ENCODE measurements at regions not wholly inside any gene's neighbourhood (a gene's known extent, or its start where the extent isn't known, plus 50 kb on each side); places are given as distances from the start of the nearest gene placed in this dataset.

DNA sequence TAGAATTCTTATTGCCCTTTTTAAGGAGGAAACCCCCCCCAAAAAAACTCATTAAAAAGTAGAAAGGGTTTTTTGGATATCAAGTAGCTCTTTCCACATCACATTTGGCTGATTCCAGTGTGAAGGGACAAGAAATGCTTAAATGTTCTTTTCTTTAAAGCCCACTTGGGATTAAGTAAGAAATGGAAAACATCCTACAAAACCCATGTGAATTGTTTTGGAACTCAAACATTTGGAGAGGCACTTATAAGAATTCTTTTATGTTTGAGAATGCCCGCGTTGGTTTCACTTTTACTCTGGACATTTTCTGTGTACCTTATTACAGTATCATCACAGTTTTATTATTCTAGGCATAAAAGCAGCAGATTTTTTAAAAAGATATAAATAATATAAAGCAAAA lies 301.1 kb upstream of the ACTBL2 start:
- no peak overlapping the region for H3K4me2 ChIP-seq (ENCODE audit: low read length)
- no peaks in the 10 kb centered on the region for H4K20me1 ChIP-seq (ENCODE audit: insufficient read depth, low read length)
- H3K9ac ChIP-seq (ENCODE audit: low read length), result no peak overlapping the region
- H3K4me3 ChIP-seq (ENCODE audit: low read depth, low read length, poor library complexity, severe bottlenecking), result no peak overlapping the region
- no peak overlapping the region for H3K27ac ChIP-seq (ENCODE audit: low read depth, low read length, poor library complexity, severe bottlenecking)
- H3K4me1 ChIP-seq (ENCODE audit: insufficient read depth, low read length, severe bottlenecking), result no peaks in the 10 kb centered on the region
- no peaks in the 10 kb centered on the region for H3K9me2 ChIP-seq (ENCODE audit: low read depth, low read length)
- H2AFZ ChIP-seq (ENCODE audit: low read length), result no peak overlapping the region
- H3F3A ChIP-seq (ENCODE audit: insufficient read depth, low read length), result no peaks in the 10 kb centered on the region
- no peaks in the 10 kb centered on the region for H3K79me2 ChIP-seq (ENCODE audit: insufficient read depth, low read length)
- no peaks in the 10 kb centered on the region for H3K9me3 ChIP-seq (ENCODE audit: low read length)
- no peaks in the 10 kb centered on the region for H3K27me3 ChIP-seq (ENCODE audit: insufficient read depth, low read length)
- no peaks in the 10 kb centered on the region for H3K36me3 ChIP-seq (ENCODE audit: insufficient read depth, low read length)
- TF ChIP-seq CTCF (IDR thresholded peaks at IDR 0.05; ENCODE audit: low read length) (no peak), EZH2 (IDR thresholded peaks at IDR 0.05; ENCODE audit: borderline replicate concordance, low read length) (no peak)

GRCh38 chr5:57780961-57781325 lies 298.3 kb upstream of the ACTBL2 start:
- Histone ChIP-seq H3K79me2 (ENCODE audit: insufficient read depth, low read length) (no peaks in the 10 kb centered on the region), H4K20me1 (ENCODE audit: insufficient read depth, low read length) (no peaks in the 10 kb centered on the region), H3K27me3 (ENCODE audit: insufficient read depth, low read length) (no peaks in the 10 kb centered on the region), H3K9me3 (ENCODE audit: low read length) (no peaks in the 10 kb centered on the region), H3K4me3 (ENCODE audit: low read depth, low read length, poor library complexity, severe bottlenecking) (no peak overlapping the region), H3F3A (ENCODE audit: insufficient read depth, low read length) (no peaks in the 10 kb centered on the region), H3K27ac (ENCODE audit: low read depth, low read length, poor library complexity, severe bottlenecking) (no peak overlapping the region), H3K4me2 (ENCODE audit: low read length) (no peak overlapping the region), H3K9ac (ENCODE audit: low read length) (no peak overlapping the region), H3K9me2 (ENCODE audit: low read depth, low read length) (no peaks in the 10 kb centered on the region), H2AFZ (ENCODE audit: low read length) (no peak overlapping the region), H3K4me1 (ENCODE audit: insufficient read depth, low read length, severe bottlenecking) (no peaks in the 10 kb centered on the region), H3K36me3 (ENCODE audit: insufficient read depth, low read length) (no peaks in the 10 kb centered on the region)
- TF ChIP-seq EZH2 (IDR thresholded peaks at IDR 0.05; ENCODE audit: borderline replicate concordance, low read length) (no peak), CTCF (IDR thresholded peaks at IDR 0.05; ENCODE audit: low read length) (no peak)

DNA sequence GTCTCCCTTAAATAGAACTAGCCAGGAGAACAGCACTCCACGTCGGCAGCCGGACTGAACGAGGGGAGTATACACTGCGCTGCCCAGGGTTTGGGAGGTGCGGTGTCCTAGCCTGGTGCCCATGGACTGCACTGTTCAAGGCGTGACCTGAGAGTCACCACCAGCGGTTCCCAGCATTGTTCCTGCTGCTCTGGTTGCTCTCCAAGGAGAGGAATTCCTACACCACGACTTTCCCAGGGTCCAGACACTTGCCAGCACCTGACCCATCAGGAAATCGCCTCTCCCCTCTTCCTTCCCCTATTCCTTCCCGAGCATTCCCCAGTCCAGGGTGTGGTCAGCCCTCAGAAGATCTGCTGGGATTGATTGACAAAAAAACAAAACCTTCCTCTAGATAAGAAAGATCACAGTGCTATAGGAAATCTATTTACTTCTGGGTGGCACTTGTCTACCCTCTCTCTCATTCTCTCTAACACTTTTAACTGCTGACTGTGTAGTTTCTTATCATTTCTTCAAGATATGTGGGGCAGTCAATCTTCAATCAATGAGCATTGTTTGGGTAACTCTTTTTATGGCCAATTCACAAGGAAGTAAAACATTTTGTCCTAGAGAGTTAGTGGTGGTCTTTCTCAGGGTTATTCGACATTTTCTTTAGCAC lies 297.8 kb upstream of the ACTBL2 start:
- no peaks in the 10 kb centered on the region for H3K79me2 ChIP-seq (ENCODE audit: insufficient read depth, low read length)
- no peaks in the 10 kb centered on the region for H3K9me3 ChIP-seq (ENCODE audit: low read length)
- H3K9me2 ChIP-seq (ENCODE audit: low read depth, low read length), result no peaks in the 10 kb centered on the region
- H4K20me1 ChIP-seq (ENCODE audit: insufficient read depth, low read length), result no peaks in the 10 kb centered on the region
- no peak overlapping the region for H3K27ac ChIP-seq (ENCODE audit: low read depth, low read length, poor library complexity, severe bottlenecking)
- H3K4me3 ChIP-seq (ENCODE audit: low read depth, low read length, poor library complexity, severe bottlenecking), result no peak overlapping the region
- TF ChIP-seq CTCF (IDR thresholded peaks at IDR 0.05; ENCODE audit: low read length) (no peak), EZH2 (IDR thresholded peaks at IDR 0.05; ENCODE audit: borderline replicate concordance, low read length) (no peak)
- H2AFZ ChIP-seq (ENCODE audit: low read length), result no peak overlapping the region
- no peaks in the 10 kb centered on the region for H3K36me3 ChIP-seq (ENCODE audit: insufficient read depth, low read length)
- H3F3A ChIP-seq (ENCODE audit: insufficient read depth, low read length), result no peaks in the 10 kb centered on the region
- H3K4me1 ChIP-seq (ENCODE audit: insufficient read depth, low read length, severe bottlenecking), result no peaks in the 10 kb centered on the region
- H3K4me2 ChIP-seq (ENCODE audit: low read length), result no peak overlapping the region
- no peaks in the 10 kb centered on the region for H3K27me3 ChIP-seq (ENCODE audit: insufficient read depth, low read length)
- no peak overlapping the region for H3K9ac ChIP-seq (ENCODE audit: low read length)
